Suppressor macrophage treated with lipopolysaccharide for 4 hours (primary cell): ENCODE measurements at regions not wholly inside any gene's neighbourhood (a gene's known extent, or its start where the extent isn't known, plus 50 kb on each side); places are given as distances from the start of the nearest gene placed in this dataset.
A peak's percentile ranks its signal among the peaks of the same experiment; 100 is the strongest.

Experiments
- DNase-seq: peaks from one replicate; pipeline ENCODE4 v3.0.0-alpha.2; 2020

GRCh38 chr5:14968796-14969195 is 97.2 kb upstream of the ANKH start:
- DNase-seq = no peak

- no peak for DNase-seq
Observed at GRCh38 chr5:14967166-14967565, 95.6 kb upstream of the ANKH start.

GRCh38 chr5:14965815-14966214 is 94.2 kb upstream of the ANKH start:
- DNase-seq = no peak

GRCh38 chr5:14962604-14963003 is 91.0 kb upstream of the ANKH start:
- no peak for DNase-seq

GRCh38 chr5:14960120-14960462 is 88.5 kb upstream of the ANKH start:
- DNase-seq = no peak

- no peak for DNase-seq
Observed at GRCh38 chr5:14959399-14960119, 88.0 kb upstream of the ANKH start.

- no peak for DNase-seq
Observed at GRCh38 chr5:14958188-14958587, 86.6 kb upstream of the ANKH start.

GRCh38 chr5:14956423-14957046 is 85.0 kb upstream of the ANKH start:
- no peak for DNase-seq

GRCh38 chr5:14954616-14955343 is 83.2 kb upstream of the ANKH start:
- no peak for DNase-seq

- DNase-seq = no peak
Observed at GRCh38 chr5:14954216-14954615, 82.6 kb upstream of the ANKH start.

GRCh38 chr5:14953075-14953607 is 81.6 kb upstream of the ANKH start:
- no peak for DNase-seq

- DNase-seq = no peak
Observed at GRCh38 chr5:14948383-14948782, 76.8 kb upstream of the ANKH start.

- peak; percentile 41 for DNase-seq
Observed at GRCh38 chr5:14946815-14947620, 75.4 kb upstream of the ANKH start.

GRCh38 chr5:14945450-14945849 is 73.9 kb upstream of the ANKH start:
- DNase-seq = no peak

GRCh38 chr5:14944996-14945395 is 73.4 kb upstream of the ANKH start:
- no peak for DNase-seq

GRCh38 chr5:14944350-14944739 is 72.8 kb upstream of the ANKH start:
- DNase-seq = no peak

- DNase-seq = no peak
Observed at GRCh38 chr5:14942212-14942611, 70.6 kb upstream of the ANKH start.

GRCh38 chr5:14937254-14937653 is 65.7 kb upstream of the ANKH start:
- DNase-seq = peak; percentile 68

- no peak for DNase-seq
Observed at GRCh38 chr5:14936588-14936987, 65.0 kb upstream of the ANKH start.

GRCh38 chr5:14935341-14935740 is 63.8 kb upstream of the ANKH start:
- DNase-seq = peak; percentile 54

- DNase-seq = no peak
Observed at GRCh38 chr5:14932902-14933469, 61.4 kb upstream of the ANKH start.

- DNase-seq = no peak
Observed at GRCh38 chr5:14930486-14930885, 58.9 kb upstream of the ANKH start.
